HS-27A (cell line): ENCODE measurements at regions not wholly inside any gene's neighbourhood (a gene's known extent, or its start where the extent isn't known, plus 50 kb on each side); places are given as distances from the start of the nearest gene placed in this dataset.

Experiments
- DNase-seq: peaks from one replicate; pipeline ENCODE4 v3.0.0-alpha.2; 2012; ENCODE audit warnings: low read depth, missing footprints

- no peak for DNase-seq
Measured at GRCh38 chr2:237171396-237171795, 85.7 kb downstream of the COPS8 start.

DNA sequence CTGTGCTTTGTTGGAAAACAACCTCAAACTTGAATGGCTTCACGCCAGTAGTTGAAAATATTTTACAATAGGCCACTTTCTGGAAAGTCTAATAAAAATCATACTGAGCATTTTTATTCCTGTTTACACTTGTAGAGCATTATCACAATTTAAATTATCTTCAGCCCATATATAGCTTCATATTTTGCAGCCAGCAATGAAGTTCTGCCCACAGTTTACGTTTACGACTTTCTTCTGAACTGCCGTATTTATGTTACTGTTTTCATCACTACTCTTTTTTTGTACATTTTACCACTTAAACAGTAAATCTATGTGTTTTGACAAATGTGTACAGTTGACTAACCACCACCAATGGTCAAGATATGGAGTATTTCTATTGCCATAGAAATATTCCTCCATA lies 86.2 kb downstream of the COPS8 start:
- DNase-seq: no peak

DNA sequence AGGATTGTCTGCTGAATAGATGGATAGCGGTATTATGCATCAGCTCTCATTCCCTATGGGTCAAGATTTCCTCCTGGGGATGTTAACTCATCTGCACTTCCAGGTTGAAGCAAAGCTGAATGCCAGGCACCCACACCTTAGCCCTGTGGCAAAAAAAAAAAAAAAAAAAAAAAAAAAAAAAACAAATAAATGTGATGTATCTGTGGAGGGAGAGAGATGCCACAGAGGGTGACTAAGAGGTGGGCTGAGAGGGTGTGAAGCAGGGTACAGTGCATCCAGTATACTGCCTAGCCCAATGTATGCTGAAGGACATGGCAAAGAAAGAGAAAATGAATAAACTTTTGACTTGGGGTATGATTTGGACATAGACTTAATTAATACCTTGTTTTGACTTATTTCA lies 91.4 kb downstream of the COPS8 start:
- no peak for DNase-seq

GRCh38 chr2:237177986-237178385 lies 92.3 kb downstream of the COPS8 start:
- no peak for DNase-seq

GRCh38 chr2:237178396-237178795 lies 92.7 kb downstream of the COPS8 start:
- no peak for DNase-seq

- no peak for DNase-seq
Measured at GRCh38 chr2:237179161-237179560, 93.5 kb downstream of the COPS8 start.

- DNase-seq: no peak
Measured at GRCh38 chr2:237180187-237180586, 94.5 kb downstream of the COPS8 start.

DNA sequence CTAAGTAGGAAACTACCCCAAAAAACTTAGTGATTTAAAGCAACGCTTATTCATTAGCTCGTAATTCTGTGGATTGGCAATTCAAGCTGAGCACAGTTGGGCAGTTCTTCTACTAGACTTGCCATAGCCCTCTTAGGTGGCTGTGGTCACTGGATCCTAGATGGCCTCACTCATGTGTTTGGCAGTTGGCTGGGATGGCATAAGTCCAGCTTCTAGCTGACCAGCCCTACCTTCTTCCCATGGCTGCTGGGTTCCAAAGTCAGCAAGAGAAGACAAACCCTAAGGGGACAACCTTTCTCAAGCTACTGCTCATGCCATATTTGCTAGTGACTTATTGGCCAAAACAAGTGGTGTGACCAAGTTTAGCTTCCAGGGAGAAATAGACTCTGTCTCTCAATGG lies 95.3 kb downstream of the COPS8 start:
- DNase-seq: no peak

GRCh38 chr2:237181844-237182243 lies 96.2 kb downstream of the COPS8 start:
- DNase-seq: no peak

DNA sequence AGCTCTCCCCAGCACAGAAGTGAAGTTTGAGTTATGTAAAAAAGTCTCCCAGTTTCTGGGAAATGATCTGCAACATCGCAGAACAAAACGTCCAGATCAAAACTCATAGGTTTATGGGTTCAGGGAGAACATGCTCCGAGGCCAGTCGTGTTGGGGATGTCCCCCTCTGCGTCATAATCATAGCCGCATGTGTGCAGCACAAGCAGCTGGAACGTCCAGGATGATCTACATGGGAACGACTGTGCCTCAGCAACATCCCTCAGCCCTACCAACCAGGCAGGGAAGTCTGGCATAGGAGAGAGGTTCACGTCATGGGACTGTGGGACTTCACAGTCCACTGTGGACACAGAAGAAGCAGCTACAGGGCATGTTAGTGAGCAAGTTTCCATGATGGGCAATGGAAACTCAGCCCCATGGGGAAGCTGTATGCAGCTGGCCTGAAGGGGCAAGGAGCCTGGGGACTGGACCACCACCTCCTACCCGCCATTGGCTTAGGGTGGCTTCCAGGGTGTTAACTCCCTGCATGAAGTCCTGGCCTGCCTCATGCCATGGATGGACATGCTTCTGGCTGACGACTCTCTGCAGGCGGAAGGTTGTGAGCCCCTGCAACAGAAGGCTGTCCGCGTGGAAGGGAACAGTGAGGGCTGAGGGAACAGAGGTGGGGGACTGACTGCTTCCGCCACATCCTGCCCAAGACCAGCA lies 96.9 kb downstream of the COPS8 start:
- DNase-seq: no peak

DNA sequence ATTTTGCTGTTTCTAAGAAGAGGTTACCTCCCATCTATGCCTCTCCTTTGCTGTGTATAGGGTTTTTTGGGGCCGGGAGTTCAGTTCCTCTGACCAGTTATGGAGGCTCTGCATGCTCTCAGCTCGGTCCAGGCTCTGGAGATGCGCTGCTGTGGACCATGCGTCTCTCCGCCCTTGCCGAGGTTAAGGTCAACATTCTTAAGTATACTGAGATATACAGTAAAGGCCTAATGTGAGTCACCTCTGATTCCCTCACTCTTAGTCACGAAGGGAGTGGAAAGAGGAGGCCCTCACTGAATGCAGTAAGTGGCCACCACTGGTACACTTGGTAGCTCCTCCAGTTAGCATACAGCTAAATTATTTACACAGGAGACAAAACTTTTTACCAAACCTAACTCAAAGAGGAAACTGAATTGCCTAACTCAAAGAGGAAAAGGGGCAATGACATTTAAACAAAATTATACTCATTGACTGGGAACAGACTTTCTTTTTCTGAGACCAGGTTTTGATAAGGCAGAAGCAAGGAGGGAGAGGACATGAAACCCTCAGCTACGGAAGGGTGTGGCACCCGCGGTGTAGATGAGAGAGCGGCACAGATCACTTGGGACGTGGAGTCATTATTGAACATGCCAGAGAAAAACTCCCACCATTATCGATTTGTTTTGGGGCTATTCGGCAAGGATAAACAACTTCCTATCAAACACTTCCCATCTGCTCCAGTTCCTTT lies 98.7 kb downstream of the COPS8 start:
- no peak for DNase-seq

- DNase-seq: no peak
Measured at GRCh38 chr2:237184919-237185552, 99.3 kb downstream of the COPS8 start.

- DNase-seq: no peak
Measured at GRCh38 chr2:237185553-237185925, 99.8 kb downstream of the COPS8 start.

GRCh38 chr2:237189799-237190198 lies 104.1 kb downstream of the COPS8 start:
- no peak for DNase-seq

- DNase-seq: no peak
Measured at GRCh38 chr2:237190966-237191713, 105.5 kb downstream of the COPS8 start.

GRCh38 chr2:237191714-237192081 lies 106.0 kb downstream of the COPS8 start:
- no peak for DNase-seq

GRCh38 chr2:237192881-237193280 lies 107.2 kb downstream of the COPS8 start:
- DNase-seq: no peak

GRCh38 chr2:237193436-237193835 lies 107.7 kb downstream of the COPS8 start:
- no peak for DNase-seq

- no peak for DNase-seq
Measured at GRCh38 chr2:237194081-237194480, 108.4 kb downstream of the COPS8 start.

DNA sequence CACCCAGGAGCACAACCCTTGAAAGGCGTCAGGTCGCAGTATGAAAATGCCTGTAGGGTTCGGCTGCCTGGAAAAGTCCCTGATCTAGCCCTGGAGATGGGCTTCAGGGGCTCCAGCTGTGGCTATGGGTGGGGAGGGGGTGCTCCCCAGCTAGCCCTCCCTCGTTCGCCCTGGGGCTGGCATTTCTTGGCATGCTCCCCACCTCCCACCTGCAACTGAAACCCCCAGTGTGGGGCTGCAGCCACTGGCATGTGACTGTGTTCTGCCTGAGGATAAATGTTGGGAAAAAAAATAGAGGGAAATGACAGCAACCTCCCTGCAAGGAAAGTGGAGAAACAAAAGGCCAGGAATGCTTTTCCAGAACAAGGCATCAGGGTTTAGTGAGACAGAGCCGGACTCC lies 109.2 kb downstream of the COPS8 start:
- DNase-seq: no peak

GRCh38 chr2:237195396-237196120 lies 109.9 kb downstream of the COPS8 start:
- DNase-seq: no peak

DNA sequence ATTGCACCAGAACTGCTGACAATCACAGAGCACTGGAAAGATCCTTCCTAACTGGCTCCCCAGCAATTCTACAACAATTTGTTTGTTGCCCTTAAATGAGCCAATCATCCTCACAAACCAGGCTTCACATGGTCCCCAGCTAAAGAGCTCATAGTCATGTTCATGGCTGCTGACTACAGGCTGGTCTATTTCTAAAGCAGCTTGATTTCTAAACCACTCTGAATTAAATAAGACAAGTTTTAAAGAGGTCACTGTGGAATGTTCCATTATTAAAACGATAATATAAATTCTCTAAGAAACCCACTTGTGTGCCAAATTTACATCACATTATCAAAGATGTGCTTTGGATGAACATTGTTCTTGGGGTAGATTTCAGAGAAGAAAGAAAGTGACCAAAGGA lies 110.7 kb downstream of the COPS8 start:
- no peak for DNase-seq
